ENCODE measurements at regions not wholly inside any gene's neighbourhood (a gene's known extent, or its start where the extent isn't known, plus 50 kb on each side); places are given as distances from the start of the nearest gene placed in this dataset.

- Histone ChIP-seq H3K4me3 (ENCODE audit: low read length) (no peak overlapping the region), H3K36me3 (ENCODE audit: control insufficient read depth, low read depth, low read length) (no peaks in the 10 kb centered on the region), H3K27me3 (ENCODE audit: control insufficient read depth, insufficient read depth, low read length) (no peaks in the 10 kb centered on the region), H3K9me3 (ENCODE audit: control insufficient read depth, low read depth, low read length) (no peaks in the 10 kb centered on the region), H3K27ac (ENCODE audit: low read length) (no peak overlapping the region), H3K4me1 (ENCODE audit: control insufficient read depth, low read depth, low read length) (no peaks in the 10 kb centered on the region), H3K9ac (ENCODE audit: low read length) (no peak overlapping the region)
Observed at GRCh38 chr3:30252474-30252873, 353.9 kb upstream of the TGFBR2 start.

GRCh38 chr3:30253832-30254231 lies 352.6 kb upstream of the TGFBR2 start:
- H3K9ac ChIP-seq (ENCODE audit: low read length): no peak overlapping the region
- peaks cover 7% of the 10 kb centered on the region for H3K4me1 ChIP-seq (ENCODE audit: control insufficient read depth, low read depth, low read length)
- H3K27ac ChIP-seq (ENCODE audit: low read length): no peak overlapping the region
- no peak overlapping the region for H3K4me3 ChIP-seq (ENCODE audit: low read length)
- H3K27me3 ChIP-seq (ENCODE audit: control insufficient read depth, insufficient read depth, low read length): no peaks in the 10 kb centered on the region
- no peaks in the 10 kb centered on the region for H3K9me3 ChIP-seq (ENCODE audit: control insufficient read depth, low read depth, low read length)
- H3K36me3 ChIP-seq (ENCODE audit: control insufficient read depth, low read depth, low read length): no peaks in the 10 kb centered on the region

GRCh38 chr3:30256474-30256873 lies 349.9 kb upstream of the TGFBR2 start:
- H3K27ac ChIP-seq (ENCODE audit: low read length): no peak overlapping the region
- no peaks in the 10 kb centered on the region for H3K9me3 ChIP-seq (ENCODE audit: control insufficient read depth, low read depth, low read length)
- no peak overlapping the region for H3K9ac ChIP-seq (ENCODE audit: low read length)
- no peaks in the 10 kb centered on the region for H3K27me3 ChIP-seq (ENCODE audit: control insufficient read depth, insufficient read depth, low read length)
- peaks cover 18% of the 10 kb centered on the region for H3K4me1 ChIP-seq (ENCODE audit: control insufficient read depth, low read depth, low read length)
- H3K36me3 ChIP-seq (ENCODE audit: control insufficient read depth, low read depth, low read length): no peaks in the 10 kb centered on the region
- H3K4me3 ChIP-seq (ENCODE audit: low read length): no peak overlapping the region

- no peak overlapping the region for H3K27ac ChIP-seq (ENCODE audit: low read length)
- no peaks in the 10 kb centered on the region for H3K9me3 ChIP-seq (ENCODE audit: control insufficient read depth, low read depth, low read length)
- H3K27me3 ChIP-seq (ENCODE audit: control insufficient read depth, insufficient read depth, low read length): no peaks in the 10 kb centered on the region
- peaks cover 18% of the 10 kb centered on the region for H3K4me1 ChIP-seq (ENCODE audit: control insufficient read depth, low read depth, low read length)
- no peak overlapping the region for H3K4me3 ChIP-seq (ENCODE audit: low read length)
- no peak overlapping the region for H3K9ac ChIP-seq (ENCODE audit: low read length)
- no peaks in the 10 kb centered on the region for H3K36me3 ChIP-seq (ENCODE audit: control insufficient read depth, low read depth, low read length)
Observed at GRCh38 chr3:30258426-30259392, 347.7 kb upstream of the TGFBR2 start.

- Histone ChIP-seq H3K27me3 (ENCODE audit: control insufficient read depth, insufficient read depth, low read length) (no peaks in the 10 kb centered on the region), H3K4me1 (ENCODE audit: control insufficient read depth, low read depth, low read length) (peaks cover 18% of the 10 kb centered on the region), H3K36me3 (ENCODE audit: control insufficient read depth, low read depth, low read length) (no peaks in the 10 kb centered on the region), H3K9me3 (ENCODE audit: control insufficient read depth, low read depth, low read length) (no peaks in the 10 kb centered on the region), H3K27ac (ENCODE audit: low read length) (no peak overlapping the region), H3K9ac (ENCODE audit: low read length) (no peak overlapping the region), H3K4me3 (ENCODE audit: low read length) (no peak overlapping the region)
Observed at GRCh38 chr3:30259730-30260129, 346.7 kb upstream of the TGFBR2 start.

GRCh38 chr3:30260762-30261161 lies 345.6 kb upstream of the TGFBR2 start:
- no peak overlapping the region for H3K4me3 ChIP-seq (ENCODE audit: low read length)
- H3K9me3 ChIP-seq (ENCODE audit: control insufficient read depth, low read depth, low read length): no peaks in the 10 kb centered on the region
- H3K9ac ChIP-seq (ENCODE audit: low read length): no peak overlapping the region
- H3K27me3 ChIP-seq (ENCODE audit: control insufficient read depth, insufficient read depth, low read length): no peaks in the 10 kb centered on the region
- H3K27ac ChIP-seq (ENCODE audit: low read length): no peak overlapping the region
- no peaks in the 10 kb centered on the region for H3K36me3 ChIP-seq (ENCODE audit: control insufficient read depth, low read depth, low read length)
- peaks cover 18% of the 10 kb centered on the region for H3K4me1 ChIP-seq (ENCODE audit: control insufficient read depth, low read depth, low read length)

- no peaks in the 10 kb centered on the region for H3K27me3 ChIP-seq (ENCODE audit: control insufficient read depth, insufficient read depth, low read length)
- no peak overlapping the region for H3K9ac ChIP-seq (ENCODE audit: low read length)
- H3K9me3 ChIP-seq (ENCODE audit: control insufficient read depth, low read depth, low read length): no peaks in the 10 kb centered on the region
- no peak overlapping the region for H3K4me3 ChIP-seq (ENCODE audit: low read length)
- H3K27ac ChIP-seq (ENCODE audit: low read length): no peak overlapping the region
- H3K36me3 ChIP-seq (ENCODE audit: control insufficient read depth, low read depth, low read length): no peaks in the 10 kb centered on the region
- peaks cover 15% of the 10 kb centered on the region for H3K4me1 ChIP-seq (ENCODE audit: control insufficient read depth, low read depth, low read length)
Observed at GRCh38 chr3:30263238-30263924, 343.0 kb upstream of the TGFBR2 start.

GRCh38 chr3:30263925-30264313 lies 342.5 kb upstream of the TGFBR2 start:
- H3K9ac ChIP-seq (ENCODE audit: low read length): no peak overlapping the region
- H3K4me3 ChIP-seq (ENCODE audit: low read length): no peak overlapping the region
- H3K9me3 ChIP-seq (ENCODE audit: control insufficient read depth, low read depth, low read length): no peaks in the 10 kb centered on the region
- no peak overlapping the region for H3K27ac ChIP-seq (ENCODE audit: low read length)
- H3K27me3 ChIP-seq (ENCODE audit: control insufficient read depth, insufficient read depth, low read length): no peaks in the 10 kb centered on the region
- peaks cover 10% of the 10 kb centered on the region for H3K4me1 ChIP-seq (ENCODE audit: control insufficient read depth, low read depth, low read length)
- no peaks in the 10 kb centered on the region for H3K36me3 ChIP-seq (ENCODE audit: control insufficient read depth, low read depth, low read length)

- Histone ChIP-seq H3K9me3 (ENCODE audit: control insufficient read depth, low read depth, low read length) (no peaks in the 10 kb centered on the region), H3K4me1 (ENCODE audit: control insufficient read depth, low read depth, low read length) (no peaks in the 10 kb centered on the region), H3K9ac (ENCODE audit: low read length) (no peak overlapping the region), H3K4me3 (ENCODE audit: low read length) (no peak overlapping the region), H3K27me3 (ENCODE audit: control insufficient read depth, insufficient read depth, low read length) (no peaks in the 10 kb centered on the region), H3K27ac (ENCODE audit: low read length) (no peak overlapping the region), H3K36me3 (ENCODE audit: control insufficient read depth, low read depth, low read length) (no peaks in the 10 kb centered on the region)
Observed at GRCh38 chr3:30266524-30266923, 339.9 kb upstream of the TGFBR2 start.

GRCh38 chr3:30268288-30268687 lies 338.1 kb upstream of the TGFBR2 start:
- Histone ChIP-seq H3K4me1 (ENCODE audit: control insufficient read depth, low read depth, low read length) (no peaks in the 10 kb centered on the region), H3K36me3 (ENCODE audit: control insufficient read depth, low read depth, low read length) (no peaks in the 10 kb centered on the region), H3K4me3 (ENCODE audit: low read length) (no peak overlapping the region), H3K9me3 (ENCODE audit: control insufficient read depth, low read depth, low read length) (no peaks in the 10 kb centered on the region), H3K27me3 (ENCODE audit: control insufficient read depth, insufficient read depth, low read length) (no peaks in the 10 kb centered on the region), H3K9ac (ENCODE audit: low read length) (no peak overlapping the region), H3K27ac (ENCODE audit: low read length) (no peak overlapping the region)

- no peaks in the 10 kb centered on the region for H3K4me1 ChIP-seq (ENCODE audit: control insufficient read depth, low read depth, low read length)
- H3K4me3 ChIP-seq (ENCODE audit: low read length): no peak overlapping the region
- no peaks in the 10 kb centered on the region for H3K27me3 ChIP-seq (ENCODE audit: control insufficient read depth, insufficient read depth, low read length)
- H3K9me3 ChIP-seq (ENCODE audit: control insufficient read depth, low read depth, low read length): no peaks in the 10 kb centered on the region
- H3K9ac ChIP-seq (ENCODE audit: low read length): no peak overlapping the region
- no peak overlapping the region for H3K27ac ChIP-seq (ENCODE audit: low read length)
- no peaks in the 10 kb centered on the region for H3K36me3 ChIP-seq (ENCODE audit: control insufficient read depth, low read depth, low read length)
Observed at GRCh38 chr3:30269751-30270445, 336.5 kb upstream of the TGFBR2 start.

Measured in iPS-18a (cell line).